Left ventricle myocardium inferior (tissue), 1 donor: ENCODE measurements at regions not wholly inside any gene's neighbourhood (a gene's known extent, or its start where the extent isn't known, plus 50 kb on each side); places are given as distances from the start of the nearest gene placed in this dataset.

ENCODE experiments used
- DNase-seq: peaks from one replicate; pipeline ENCODE4 v3.0.0-alpha.2; 2020
- H3K27ac ChIP-seq: fragments of 200-600 bp; replicated peaks from 2 replicates; pipeline ENCODE4 v1.8.0; 2021
- H3K27me3 ChIP-seq: fragments of 200-600 bp; 2 replicates; pipeline ENCODE4 v1.8.0; 2021; ENCODE audit warnings: low read depth
- H3K36me3 ChIP-seq: fragments of 200-600 bp; 2 replicates; pipeline ENCODE4 v1.8.0; 2021
- H3K4me1 ChIP-seq: fragments of 200-600 bp; 2 replicates; pipeline ENCODE4 v1.8.0; 2021
- H3K4me3 ChIP-seq: fragments of 200-600 bp; 2 replicates; pipeline ENCODE4 v1.8.0; 2021; ENCODE audit warnings: mild to moderate bottlenecking, moderate library complexity
- H3K9me3 ChIP-seq: fragments of 200-600 bp; replicated peaks from 2 replicates; pipeline ENCODE4 v1.8.0; 2021
- intact Hi-C: fragments of 100-400 bp; cut with micrococcal nuclease; formaldehyde crosslinking; loops from one replicate; pipeline ENCODE4 v1.11.0; 2022
- TF ChIP-seq, protein P1 (sequence below): fragments of 200-600 bp; IDR thresholded peaks from 2 replicates; pipeline ENCODE4 v1.8.0; 2021; ENCODE audit warnings: antibody characterized with exemption, mild to moderate bottlenecking, borderline replicate concordance
- donor health status: DM: no; HTN: yes; CAD: no; lungs with severe emphysema.

DNA sequence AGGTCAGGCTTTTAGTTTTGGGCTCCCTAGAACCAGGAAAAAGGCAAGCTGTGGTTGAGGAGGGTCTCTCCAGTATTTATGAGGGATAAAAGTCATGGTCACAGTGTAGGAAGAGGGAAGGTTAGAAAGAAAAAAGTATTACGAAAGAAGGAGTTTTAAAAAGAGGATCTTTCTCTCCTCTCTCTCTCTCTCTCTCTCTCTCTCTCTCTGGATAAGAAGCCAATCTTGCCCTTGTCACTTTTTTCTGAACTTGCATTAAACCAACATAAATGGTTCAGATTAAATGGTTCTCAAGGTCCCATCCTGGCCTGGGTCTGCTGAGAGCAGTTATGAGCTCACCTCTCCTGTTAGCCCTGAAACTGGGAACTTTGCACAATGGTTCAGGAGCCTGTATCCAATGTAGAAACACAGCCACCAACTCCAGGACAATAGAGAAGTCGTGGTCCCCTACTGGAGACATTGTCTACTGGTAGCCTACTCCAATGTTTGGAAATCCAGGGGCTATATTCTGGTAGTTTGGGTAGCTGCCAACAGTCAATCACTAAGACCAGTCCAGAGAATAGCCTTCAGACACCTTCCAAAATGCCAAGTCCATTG is 131.9 kb downstream of the DAD1 start:
- H3K27ac ChIP-seq: no peak overlapping the region
- TF ChIP-seq, protein P1, sequence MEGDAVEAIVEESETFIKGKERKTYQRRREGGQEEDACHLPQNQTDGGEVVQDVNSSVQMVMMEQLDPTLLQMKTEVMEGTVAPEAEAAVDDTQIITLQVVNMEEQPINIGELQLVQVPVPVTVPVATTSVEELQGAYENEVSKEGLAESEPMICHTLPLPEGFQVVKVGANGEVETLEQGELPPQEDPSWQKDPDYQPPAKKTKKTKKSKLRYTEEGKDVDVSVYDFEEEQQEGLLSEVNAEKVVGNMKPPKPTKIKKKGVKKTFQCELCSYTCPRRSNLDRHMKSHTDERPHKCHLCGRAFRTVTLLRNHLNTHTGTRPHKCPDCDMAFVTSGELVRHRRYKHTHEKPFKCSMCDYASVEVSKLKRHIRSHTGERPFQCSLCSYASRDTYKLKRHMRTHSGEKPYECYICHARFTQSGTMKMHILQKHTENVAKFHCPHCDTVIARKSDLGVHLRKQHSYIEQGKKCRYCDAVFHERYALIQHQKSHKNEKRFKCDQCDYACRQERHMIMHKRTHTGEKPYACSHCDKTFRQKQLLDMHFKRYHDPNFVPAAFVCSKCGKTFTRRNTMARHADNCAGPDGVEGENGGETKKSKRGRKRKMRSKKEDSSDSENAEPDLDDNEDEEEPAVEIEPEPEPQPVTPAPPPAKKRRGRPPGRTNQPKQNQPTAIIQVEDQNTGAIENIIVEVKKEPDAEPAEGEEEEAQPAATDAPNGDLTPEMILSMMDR: no peak
- no peaks in the 10 kb centered on the region for H3K4me1 ChIP-seq
- DNase-seq: no peak
- no peaks in the 10 kb centered on the region for H3K27me3 ChIP-seq
- intact Hi-C loops: no loop called here
- H3K4me3 ChIP-seq: no peak overlapping the region
- no peaks in the 10 kb centered on the region for H3K9me3 ChIP-seq
- no peaks in the 10 kb centered on the region for H3K36me3 ChIP-seq

GRCh38 chr14:22456421-22456820 is 132.6 kb downstream of the DAD1 start:
- intact Hi-C loops: no loop called here
- H3K27me3 ChIP-seq: no peaks in the 10 kb centered on the region
- no peak for DNase-seq
- H3K4me1 ChIP-seq: no peaks in the 10 kb centered on the region
- H3K27ac ChIP-seq: no peak overlapping the region
- TF ChIP-seq, protein P1: no peak
- H3K9me3 ChIP-seq: no peaks in the 10 kb centered on the region
- H3K36me3 ChIP-seq: no peaks in the 10 kb centered on the region
- H3K4me3 ChIP-seq: no peak overlapping the region

DNA sequence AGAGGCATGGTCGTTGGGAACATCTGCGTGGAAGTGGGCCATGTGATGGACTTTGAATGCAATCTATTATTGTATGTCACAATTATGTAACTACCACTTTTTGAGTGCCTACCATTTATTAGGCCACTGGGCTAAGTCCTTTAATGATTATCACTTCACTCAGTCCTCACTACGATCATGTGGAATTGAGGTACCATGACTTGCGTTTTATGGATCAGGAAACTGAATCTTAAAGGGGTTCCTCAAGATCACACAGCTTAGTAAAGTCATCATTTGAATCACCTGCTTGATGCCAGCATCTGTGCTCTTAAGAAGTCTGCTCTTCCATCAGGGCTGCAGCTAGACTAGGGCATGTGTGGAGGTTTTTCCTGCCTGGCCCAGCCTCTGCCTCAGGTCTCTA is 136.7 kb downstream of the DAD1 start:
- intact Hi-C loops: no loop called here
- Histone ChIP-seq H3K4me3 (no peak overlapping the region), H3K27me3 (no peaks in the 10 kb centered on the region), H3K27ac (no peak overlapping the region), H3K36me3 (no peaks in the 10 kb centered on the region), H3K9me3 (no peaks in the 10 kb centered on the region), H3K4me1 (peaks cover 11% of the 10 kb centered on the region)
- TF ChIP-seq, protein P1: no peak
- no peak for DNase-seq

- DNase-seq: no peak
- H3K9me3 ChIP-seq: no peaks in the 10 kb centered on the region
Observed at GRCh38 chr14:22450266-22450665, 138.8 kb downstream of the DAD1 start.

DNA sequence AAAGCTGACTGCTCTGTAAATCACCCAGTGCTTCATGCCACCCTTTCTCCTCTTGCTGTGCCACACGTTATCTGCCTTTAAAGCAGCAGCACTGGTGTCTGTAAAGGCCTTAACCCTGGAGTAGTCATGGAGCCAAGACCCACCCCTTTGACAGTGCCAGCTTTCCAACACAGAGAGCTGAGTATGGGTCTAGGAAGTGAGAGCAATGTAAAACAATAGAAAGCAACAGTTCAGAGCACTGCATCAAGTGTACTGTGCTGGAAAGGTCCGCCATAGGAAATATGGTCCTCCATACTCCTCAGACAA is 139.5 kb downstream of the DAD1 start:
- H3K27me3 ChIP-seq: no peaks in the 10 kb centered on the region
- intact Hi-C loops: no loop called here
- no peak for DNase-seq
- TF ChIP-seq, protein P1: no peak
- H3K4me3 ChIP-seq: no peak overlapping the region
- H3K36me3 ChIP-seq: no peaks in the 10 kb centered on the region
- H3K9me3 ChIP-seq: no peaks in the 10 kb centered on the region
- peaks cover 11% of the 10 kb centered on the region for H3K4me1 ChIP-seq
- H3K27ac ChIP-seq: no peak overlapping the region

More at GRCh38 chr14:22450266-22450665, 138.8 kb downstream of the DAD1 start:
- Histone ChIP-seq H3K4me1 (peaks cover 11% of the 10 kb centered on the region), H3K27me3 (no peaks in the 10 kb centered on the region), H3K4me3 (no peak overlapping the region), H3K36me3 (no peaks in the 10 kb centered on the region), H3K27ac (no peak overlapping the region)
- TF ChIP-seq, protein P1: no peak
- intact Hi-C loops: no loop called here
